ENCODE measurements at regions not wholly inside any gene's neighbourhood (a gene's known extent, or its start where the extent isn't known, plus 50 kb on each side); places are given as distances from the start of the nearest gene placed in this dataset.

- TF ChIP-seq CTCF (IDR thresholded peaks at IDR 0.05) (no peak), POLR2A (IDR thresholded peaks at IDR 0.05) (no peak)
Observed at GRCh38 chr15:52980446-52980845, 190.3 kb upstream of the ONECUT1 start.
